ENCODE measurements at regions not wholly inside any gene's neighbourhood (a gene's known extent, or its start where the extent isn't known, plus 50 kb on each side); places are given as distances from the start of the nearest gene placed in this dataset.

DNA sequence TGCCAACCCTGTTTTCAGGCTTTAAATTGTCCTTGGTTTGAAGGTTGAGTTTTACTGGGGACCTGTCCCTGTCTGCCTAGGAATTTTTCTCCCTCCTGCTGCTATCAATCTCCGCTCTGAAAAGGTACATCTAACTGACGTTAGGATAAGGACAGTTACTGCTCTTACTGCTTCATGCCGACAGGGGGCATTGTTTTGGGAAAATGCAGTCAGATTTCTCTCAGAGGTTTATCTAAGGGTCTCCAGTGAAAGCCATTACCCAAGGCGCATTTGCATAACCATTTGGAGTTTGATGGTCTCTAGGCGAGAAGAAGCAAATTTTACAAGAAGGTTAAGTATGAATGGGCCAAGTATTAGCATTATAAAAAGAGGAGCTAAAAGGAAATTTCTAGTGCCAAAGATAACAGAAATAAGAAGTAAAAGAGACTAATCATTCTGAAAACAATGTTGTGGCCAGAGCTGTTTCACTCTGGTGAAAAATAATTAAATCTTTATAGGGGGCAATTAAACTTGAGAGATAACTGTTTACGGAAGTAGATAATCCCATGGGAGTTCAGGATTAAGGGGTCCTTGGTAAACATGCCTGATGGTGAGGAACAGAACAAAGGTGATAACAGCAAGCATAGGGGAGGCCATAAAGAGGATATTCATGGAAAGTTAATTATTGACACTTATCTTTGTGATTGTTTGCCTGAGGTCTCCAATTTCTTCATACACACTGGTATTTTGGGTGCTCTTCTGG is 605.0 kb downstream of the MTRR start:
- no peak for DNase-seq (ENCODE audit: low read depth)

DNA sequence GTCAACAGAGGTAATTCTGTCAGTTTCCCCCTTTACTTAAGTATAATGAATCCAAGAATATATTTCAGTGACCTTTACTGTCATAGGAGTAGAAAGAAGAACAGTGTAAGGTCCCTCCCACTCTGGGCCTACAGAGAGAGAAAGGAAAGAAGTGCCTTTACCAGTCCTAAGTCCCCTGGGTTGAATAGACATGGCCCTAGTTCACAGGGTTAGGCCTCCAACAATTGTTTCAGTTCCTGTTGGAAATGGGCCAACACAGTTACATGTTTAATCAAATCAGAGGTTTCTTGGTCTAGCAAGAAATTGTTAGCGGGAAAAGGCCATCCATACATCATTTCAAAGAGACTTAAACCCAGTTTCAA is 605.6 kb downstream of the MTRR start:
- no peak for DNase-seq (ENCODE audit: low read depth)

DNA sequence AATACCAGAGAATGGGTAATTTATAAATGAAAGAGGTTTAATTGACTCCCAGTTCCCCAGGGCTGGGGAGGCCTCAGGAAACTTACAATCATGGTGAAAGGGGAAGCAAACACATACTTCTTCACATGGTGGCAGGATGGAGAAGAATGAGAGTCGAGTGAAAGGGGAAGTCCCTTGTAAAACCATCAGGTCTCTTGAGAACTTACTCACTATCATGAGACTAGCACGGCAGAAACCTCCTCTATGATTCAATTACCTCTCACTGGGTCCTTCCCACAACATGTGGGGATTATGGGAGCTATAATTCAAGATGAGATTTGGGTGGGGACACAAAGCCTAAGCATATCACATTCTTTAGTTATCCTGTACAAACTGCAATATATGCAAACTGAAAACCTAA is 609.4 kb downstream of the MTRR start:
- DNase-seq (ENCODE audit: low read depth): no peak

DNA sequence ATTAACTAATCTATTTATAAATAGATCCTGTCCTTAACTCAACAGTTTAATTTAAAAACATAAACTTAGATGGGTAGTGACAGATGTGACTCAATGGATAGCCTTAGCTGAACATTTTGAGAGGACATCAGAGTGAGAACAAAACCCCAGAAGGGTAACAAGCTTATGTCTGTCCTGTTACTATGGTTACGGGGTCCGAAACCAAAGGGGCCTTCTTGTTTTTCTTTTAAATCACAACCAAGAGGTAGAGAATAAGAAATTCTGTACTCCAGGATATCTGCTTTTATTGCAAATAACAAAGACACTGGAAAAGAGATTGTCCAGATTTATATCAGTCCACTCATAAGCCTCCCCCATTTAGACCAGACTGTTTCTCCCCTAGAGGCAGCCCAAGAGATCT is 612.1 kb downstream of the MTRR start:
- DNase-seq (ENCODE audit: low read depth): no peak

DNA sequence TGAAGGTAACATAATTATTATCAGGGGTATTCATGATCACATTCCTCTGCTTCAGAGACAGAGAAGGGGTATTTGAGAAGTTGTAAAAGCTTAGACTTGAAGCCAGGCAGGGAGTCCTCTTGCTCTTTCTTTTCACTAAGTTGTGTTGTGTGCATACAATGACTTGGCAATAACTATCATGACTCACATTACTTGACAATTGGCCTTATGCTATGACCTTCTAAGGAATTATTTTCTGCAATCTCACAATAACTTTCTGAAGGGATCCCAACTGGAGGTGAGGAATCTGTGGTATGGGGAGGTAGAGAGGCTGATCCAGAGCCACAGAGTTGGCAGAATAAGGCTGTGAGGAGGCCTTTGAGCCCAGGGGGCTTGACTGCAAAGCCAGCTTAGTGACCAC is 622.3 kb downstream of the MTRR start:
- no peak for DNase-seq (ENCODE audit: low read depth)

DNA sequence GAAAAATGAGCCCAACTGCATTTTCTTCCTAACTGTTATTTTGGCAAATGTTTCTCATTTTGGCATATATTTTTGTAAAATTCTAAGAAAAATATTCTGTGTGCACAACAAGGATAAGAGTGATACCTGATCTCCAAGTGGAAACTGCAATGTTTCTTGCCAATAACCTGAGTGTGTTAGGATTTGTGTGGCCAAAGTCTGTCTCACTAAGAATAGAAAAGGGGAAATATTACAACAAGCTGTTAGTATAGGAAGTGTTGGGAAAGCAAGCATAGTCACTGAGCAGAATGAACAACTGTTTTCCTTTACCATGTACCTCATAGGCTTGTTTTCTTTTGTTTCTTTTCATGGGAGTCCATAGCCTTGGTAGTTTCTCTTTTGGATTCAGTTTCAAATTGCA is 624.2 kb downstream of the MTRR start:
- DNase-seq (ENCODE audit: low read depth): no peak

DNA sequence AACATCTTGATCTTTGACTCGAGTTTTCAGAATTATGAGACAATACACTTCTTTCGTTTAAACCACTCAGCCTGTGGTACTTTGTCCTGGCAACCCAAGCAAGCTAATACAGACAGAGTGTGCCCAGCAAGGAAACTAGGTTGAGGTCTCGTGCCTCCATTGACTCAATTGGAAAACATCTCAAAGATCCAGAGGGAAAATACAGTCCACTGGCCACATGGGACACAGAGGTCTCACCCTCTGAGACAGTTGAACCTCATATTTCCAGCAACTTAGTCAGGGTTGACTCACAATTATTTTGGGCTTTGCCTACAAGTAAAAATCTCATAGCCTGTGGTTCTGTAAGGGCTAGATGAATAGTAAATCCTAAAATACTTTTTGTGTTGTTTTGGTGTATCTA is 631.5 kb downstream of the MTRR start:
- DNase-seq (ENCODE audit: low read depth): no peak

DNA sequence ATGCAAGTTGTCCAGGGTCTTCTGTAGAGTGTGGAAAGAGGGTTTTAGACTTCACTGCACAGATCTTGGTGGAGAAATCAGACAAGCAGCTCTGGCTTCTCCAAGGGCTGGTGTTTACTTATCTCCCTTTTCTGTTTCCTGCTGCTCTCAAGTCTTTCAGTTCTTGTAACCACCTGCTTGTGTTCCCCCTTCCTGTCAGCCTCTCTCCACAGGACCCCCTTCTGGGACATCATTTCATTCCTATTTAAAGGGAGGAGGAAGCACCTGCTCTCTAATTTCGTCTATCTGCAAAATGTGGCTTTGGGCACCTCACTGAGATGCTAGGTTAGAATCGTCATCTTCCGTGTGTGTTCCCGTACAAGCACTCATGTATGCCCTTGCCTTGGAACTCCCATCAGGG is 636.2 kb downstream of the MTRR start:
- DNase-seq (ENCODE audit: low read depth): no peak

DNA sequence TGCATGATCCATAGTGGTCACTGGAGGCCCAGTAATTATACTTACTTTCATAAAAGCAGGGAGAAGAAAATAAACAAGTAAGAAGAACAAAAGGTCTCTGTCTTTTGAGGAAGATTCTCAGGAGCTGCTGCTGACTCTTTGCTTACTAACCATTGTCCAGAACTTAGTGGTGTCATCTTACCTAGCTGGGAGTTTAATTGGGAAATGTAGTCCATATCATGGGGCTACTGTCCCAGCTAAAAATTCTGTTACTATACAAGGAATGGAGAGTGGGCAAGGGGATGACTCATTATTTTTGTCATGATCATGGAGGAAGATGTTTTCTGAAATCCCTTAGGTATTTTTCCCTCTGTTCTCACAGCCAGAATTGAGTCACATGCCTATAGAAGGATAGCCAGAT is 639.3 kb downstream of the MTRR start:
- DNase-seq (ENCODE audit: low read depth): no peak

DNA sequence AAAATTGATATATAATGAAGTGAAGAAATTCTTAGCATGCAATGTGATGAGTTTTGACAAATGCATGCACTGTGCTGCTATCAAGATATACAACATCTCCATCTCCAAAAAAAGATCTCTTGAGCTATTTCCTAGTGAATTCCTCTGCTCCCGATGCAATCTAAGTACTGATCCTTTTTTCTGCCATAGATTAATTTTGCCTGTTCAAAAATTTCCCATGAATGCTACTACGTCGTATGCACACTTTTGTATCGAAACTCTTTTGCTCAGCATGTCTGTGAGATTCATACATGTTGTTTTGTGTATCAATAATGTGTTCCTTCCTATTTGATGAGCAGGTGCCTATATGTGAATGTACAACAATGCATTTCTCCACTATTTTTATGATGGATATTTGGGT is 647.4 kb downstream of the MTRR start:
- no peak for DNase-seq (ENCODE audit: low read depth)

DNA sequence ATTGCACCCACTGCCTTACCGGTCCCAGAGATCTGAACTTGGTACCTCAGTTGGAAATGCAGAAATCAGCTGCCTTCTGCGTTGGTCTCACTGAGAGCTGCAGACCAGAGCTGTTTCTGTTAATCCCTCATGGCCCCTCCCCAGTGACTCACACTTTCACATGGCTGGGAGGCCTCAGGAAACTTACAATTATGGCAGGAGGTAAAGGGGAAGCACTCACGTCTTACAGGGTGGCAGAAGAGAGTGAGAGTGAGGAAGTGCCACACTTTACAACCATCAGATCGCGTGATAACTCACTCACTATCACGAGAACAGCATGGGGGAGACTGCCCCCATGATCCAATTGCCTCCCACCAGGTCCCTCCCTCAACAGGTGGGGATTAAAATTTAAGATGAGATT is 648.5 kb downstream of the MTRR start:
- no peak for DNase-seq (ENCODE audit: low read depth)

DNA sequence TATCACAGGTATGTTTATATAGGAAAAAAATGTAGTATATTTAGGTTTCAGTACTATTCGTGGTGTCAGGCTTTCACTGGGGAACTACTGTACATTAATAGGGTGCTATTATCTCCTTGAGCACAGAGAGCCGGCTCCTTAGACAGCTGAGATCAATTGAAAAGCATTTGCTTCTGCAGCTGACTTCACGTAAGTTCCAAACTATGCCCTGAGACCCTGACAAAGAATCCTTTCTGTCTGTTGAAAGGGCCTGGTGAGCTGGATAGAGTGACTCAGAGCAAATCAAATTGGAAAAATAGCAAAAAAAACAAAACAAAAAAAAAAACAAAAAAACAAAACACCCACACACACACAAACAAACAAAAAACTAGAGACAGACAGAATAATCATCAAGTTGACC is 652.0 kb downstream of the MTRR start:
- no peak for DNase-seq (ENCODE audit: low read depth)

DNA sequence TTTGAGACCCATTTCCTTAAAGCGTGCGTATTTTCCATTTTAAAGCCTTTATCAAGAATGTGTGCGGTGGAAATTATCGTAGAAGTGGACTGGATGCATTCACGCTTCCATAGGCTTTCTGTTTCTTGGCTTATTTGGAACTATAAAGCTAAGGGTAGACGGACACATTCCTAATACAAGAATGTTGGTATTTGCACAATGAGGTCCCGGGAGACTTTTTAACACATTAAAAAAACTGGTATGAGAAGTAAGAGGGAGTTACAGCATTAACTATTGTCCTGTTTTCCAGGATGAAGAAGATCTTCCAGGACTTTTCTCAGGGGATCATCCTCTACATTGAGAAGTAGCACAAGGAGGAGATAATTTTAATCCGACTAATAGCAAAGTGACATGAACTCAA is 653.0 kb downstream of the MTRR start:
- DNase-seq (ENCODE audit: low read depth): no peak

DNA sequence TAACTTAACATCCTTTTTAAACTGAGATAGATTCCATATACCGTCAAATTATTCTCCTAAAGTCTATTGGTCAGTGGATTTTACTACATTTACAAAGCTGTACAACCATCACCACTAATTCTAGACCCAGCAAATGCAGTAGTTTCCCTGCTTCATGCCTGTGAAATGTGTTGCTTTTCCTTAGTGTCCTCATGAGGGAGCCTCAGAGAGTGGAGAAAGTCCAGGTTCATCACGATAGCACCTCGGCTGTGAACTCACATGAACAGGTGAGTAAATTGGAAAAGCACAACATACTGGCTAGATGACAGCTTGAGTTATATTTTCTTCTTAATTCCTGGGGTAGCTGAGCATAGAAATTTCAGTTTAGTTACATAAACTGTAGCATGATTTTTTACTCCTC is 653.7 kb downstream of the MTRR start:
- DNase-seq (ENCODE audit: low read depth): no peak

DNA sequence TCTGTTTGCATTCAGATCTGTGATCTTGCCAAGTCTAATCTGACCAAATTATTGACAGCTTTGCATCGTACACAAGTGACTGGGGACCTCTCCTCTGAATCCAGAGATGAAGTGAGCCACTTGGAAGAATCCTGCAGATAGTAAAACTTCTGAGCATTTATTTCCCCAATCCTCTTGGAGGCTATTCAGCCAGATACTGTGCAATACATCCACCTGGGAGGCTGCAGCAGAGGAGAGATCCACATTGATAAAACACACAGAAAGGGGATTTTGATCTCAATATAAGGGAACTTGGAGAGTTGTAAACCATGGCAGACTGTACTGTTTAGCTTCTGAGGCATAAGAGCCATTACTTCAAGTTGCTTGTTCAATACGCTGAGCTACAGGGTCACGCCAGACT is 654.6 kb downstream of the MTRR start:
- no peak for DNase-seq (ENCODE audit: low read depth)

DNA sequence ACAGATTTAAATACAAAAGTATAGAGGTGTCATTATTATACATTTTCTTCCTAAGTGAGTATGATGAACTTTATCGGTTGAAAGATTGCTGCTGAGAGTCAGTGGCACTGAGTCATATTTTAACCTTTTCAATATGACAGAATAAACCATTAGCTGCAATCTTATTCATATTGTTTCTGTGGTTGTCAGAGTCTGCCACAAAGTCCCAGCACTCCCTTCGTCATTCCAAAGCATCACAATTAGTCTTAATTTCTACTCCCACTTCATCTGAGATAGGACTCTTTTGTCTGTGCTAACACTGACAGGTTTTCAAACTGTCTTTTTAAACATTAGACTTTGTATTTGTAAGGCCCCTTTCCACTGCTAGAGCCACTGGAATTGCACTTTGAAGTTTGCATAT is 656.9 kb downstream of the MTRR start:
- no peak for DNase-seq (ENCODE audit: low read depth)

DNA sequence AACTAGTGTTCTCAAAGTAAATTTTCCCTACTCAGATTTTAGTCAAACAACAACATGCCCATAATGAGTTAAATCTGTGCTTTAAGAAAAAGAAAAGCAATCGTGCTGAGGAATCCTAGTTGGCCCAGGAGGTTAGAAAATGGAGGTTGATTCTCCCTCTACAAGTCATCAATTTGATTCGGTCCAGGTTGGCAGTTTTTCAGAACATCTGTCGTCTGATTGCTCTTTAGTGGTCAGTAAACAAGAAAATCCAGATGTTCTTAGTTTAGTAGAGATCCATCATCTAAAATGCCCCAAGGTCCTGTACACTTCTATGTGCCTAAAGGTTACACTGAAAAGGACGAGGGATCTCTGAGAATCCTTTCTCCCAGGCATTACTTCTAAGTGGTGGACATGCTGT is 659.2 kb downstream of the MTRR start:
- no peak for DNase-seq (ENCODE audit: low read depth)

DNA sequence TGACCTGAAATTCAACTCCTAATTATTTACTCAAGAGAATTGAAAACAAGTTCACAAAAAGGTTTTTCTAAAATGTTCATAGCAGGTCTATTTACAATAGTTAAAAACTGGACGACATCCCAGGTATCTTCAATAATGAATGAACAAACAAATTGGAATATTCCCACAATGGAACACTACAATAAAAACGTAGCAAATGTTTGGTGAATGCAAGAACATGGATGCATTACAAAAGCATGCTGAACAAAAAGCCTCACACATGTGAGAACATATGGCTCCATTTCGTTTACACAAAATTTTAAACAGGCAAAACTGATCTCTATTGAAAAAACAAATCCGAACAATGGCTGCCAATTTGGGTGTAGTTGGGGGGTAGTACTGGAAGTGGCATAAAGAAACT is 669.9 kb downstream of the MTRR start:
- DNase-seq (ENCODE audit: low read depth): no peak

DNA sequence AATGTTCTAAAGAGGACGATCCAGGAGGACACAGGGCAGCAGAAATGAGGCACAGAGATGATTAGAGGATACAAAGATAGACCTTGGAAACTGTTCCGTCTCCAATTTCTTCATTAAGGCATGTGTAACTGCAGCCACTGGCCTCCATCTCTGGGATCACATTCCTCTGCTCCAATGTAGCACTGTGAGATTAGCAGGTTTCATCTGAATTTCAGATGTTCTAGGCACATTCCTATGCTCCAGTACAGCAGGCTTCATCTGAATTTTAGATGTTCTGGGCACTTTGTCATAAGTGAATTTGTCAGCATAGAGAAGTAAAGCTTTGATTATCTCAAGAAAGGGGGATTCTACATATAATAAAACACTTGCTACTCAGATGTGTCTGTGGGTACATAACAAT is 671.4 kb downstream of the MTRR start:
- DNase-seq (ENCODE audit: low read depth): no peak

DNA sequence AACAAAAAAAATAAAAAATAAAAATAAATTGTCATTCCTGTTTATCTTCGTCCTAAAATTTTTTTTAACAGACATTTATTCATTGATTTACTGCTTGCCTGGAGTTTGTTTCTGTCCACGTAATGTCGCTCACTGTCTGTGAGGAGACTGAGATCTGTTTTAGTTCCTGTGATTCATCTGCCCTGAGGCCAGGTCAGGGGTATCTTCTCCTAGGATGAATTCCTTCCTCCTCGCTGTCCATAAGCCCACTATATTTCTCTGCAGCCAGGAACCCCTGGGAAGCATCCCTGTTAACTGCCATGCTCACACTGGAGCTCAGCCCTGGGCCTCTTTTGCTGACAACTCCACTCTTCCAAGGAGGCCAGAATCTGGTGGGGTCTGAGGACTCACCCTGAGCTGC is 682.0 kb downstream of the MTRR start:
- DNase-seq (ENCODE audit: low read depth): no peak

DNA sequence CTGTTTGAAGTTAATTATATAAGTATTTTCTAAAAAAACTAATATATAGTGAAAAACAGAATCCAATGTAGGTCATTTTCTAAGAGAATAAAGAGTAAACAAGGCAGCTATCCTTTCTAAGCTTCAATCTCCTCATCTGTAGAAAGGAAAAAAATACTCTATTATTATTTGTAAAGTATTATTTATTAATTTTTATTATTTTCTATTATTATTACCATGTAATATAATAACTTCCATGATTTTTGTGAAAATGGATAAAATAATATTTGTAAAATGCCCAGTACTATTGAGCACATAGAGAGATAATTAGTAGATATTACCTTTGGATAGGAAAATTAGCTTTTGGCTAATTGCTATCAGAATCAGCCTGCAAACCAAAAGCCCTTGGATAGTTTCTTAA is 684.4 kb downstream of the MTRR start:
- DNase-seq (ENCODE audit: low read depth): no peak

DNA sequence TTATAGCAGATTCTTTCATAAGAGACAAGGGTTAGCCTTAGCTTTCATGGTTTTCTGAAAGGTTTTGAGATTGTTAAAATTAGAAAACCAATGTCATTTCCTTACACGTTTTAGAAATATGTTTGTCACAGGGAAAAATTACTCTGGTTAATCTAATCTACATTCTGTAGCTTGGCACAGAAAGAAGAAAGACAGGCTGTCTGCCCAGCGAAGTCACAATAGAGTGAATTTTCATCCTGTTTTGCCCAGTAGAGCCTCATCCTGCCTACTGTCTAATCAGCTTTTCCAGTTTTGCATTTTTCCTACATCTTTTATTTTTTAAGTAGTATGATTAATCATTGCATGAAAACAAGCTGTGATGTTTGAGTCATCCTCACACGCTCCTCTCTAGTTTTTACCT is 688.8 kb downstream of the MTRR start:
- DNase-seq (ENCODE audit: low read depth): no peak

DNA sequence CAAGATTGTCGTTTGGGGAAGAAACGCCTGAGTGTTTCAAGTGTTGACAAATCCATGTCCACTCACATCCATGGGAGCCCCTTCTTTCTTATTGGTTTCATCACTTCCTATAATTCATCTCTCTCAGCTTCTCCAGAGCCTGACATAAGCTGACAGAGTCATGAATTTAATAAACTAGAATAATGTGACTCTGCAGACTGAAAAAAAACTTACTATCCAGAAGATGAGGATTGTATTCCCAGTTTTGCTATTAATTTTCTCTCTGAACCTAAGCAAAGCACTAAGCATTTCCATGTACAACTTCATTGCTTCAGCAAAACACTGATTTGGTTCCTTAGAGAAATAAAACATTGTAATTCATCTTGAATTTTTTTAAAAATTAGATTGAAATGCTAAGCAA is 691.8 kb downstream of the MTRR start:
- no peak for DNase-seq (ENCODE audit: low read depth)

DNA sequence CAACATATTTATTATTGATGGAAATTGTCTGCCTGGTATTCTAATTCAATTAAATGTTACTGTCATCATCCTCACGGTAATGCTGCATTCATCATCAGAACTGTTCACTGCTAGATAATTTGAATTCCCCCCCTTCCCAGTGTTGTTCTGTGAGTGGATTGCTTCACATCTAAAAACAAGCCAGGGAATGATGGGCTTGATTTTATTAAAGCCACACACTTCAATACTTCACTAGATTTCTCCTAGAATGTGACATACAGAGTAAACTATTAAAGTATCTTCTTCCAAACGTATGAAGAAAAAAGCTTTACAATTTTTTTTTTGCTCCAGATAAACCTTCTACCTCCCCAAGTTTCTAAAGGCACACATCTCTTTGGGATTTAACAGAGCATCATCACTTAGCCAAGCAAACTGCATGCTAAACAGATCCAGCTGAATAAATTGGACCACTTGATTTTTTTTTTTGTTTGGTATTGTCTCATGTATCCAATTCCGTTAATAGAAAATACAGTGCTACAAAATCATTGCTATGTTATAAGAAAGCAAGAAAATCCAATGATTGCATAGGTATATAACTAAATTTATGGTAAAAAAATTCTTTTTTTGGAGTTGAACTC is 692.4 kb downstream of the MTRR start:
- no peak for DNase-seq (ENCODE audit: low read depth)
